ENCODE measurements at regions not wholly inside any gene's neighbourhood (a gene's known extent, or its start where the extent isn't known, plus 50 kb on each side); places are given as distances from the start of the nearest gene placed in this dataset.

GRCh38 chr7:41459183-41459582, 243.7 kb downstream of the INHBA start:
- H2AFZ ChIP-seq (ENCODE audit: low read length) = no peak overlapping the region
- H3K4me2 ChIP-seq (ENCODE audit: insufficient read depth in 1 of 2, low read depth in 2 of 2, low read length in 2 of 2) = no peak overlapping the region
- H3K27me3 ChIP-seq (replicated peaks in 1 of 4; ENCODE audit: control insufficient read depth in 3 of 4, extremely low read depth in 1 of 4, insufficient read depth in 3 of 4, low read length in 3 of 4) = peaks cover 0 to under 1% (median 0%) of the 10 kb centered on the region in 4 experiments; a peak in 1 of 7 replicates
- no peak overlapping the region for H3K14ac ChIP-seq (ENCODE audit: insufficient read length)
- WGBS, 2 experiments (ENCODE audit: extremely low coverage in 1 of 2, insufficient coverage in 1 of 2, insufficient read length in 1 of 2, insufficient replicate concordance in 2 of 2, low coverage in 1 of 2, low lambda C conversion rate in 2 of 2, missing lambda C conversion rate in 1 of 2) = 89% methylated on average over 5 of the region's 5 CpGs; no CpG with 5 or more reads in 1 of the 2 experiments
- H4K20me1 ChIP-seq (replicated peaks in 1 of 2; ENCODE audit: control insufficient read depth in 1 of 2, insufficient read depth in 2 of 2, low read length in 2 of 2) = no peaks in the 10 kb centered on the region
- H3K9ac ChIP-seq (replicated peaks in 1 of 4; ENCODE audit: extremely low read depth in 1 of 4, low read depth in 3 of 4, low read length in 3 of 4) = no peak overlapping the region
- no peak overlapping the region for H2BK20ac ChIP-seq (ENCODE audit: low read length)
- H2BK12ac ChIP-seq (ENCODE audit: low read depth, low read length) = no peak overlapping the region
- H3K79me1 ChIP-seq (ENCODE audit: low read depth, low read length) = no peaks in the 10 kb centered on the region
- ChIA-PET CTCF (ENCODE audit: partially characterized antibody) (no interaction called here), POLR2A (ENCODE audit: partially characterized antibody) (no interaction called here)
- H3K4me1 ChIP-seq (replicated peaks in 1 of 4; ENCODE audit: control insufficient read depth in 3 of 4, insufficient read depth in 4 of 4, low read length in 3 of 4) = no peaks in the 10 kb centered on the region
- no peak overlapping the region for H3K18ac ChIP-seq (ENCODE audit: extremely low read depth, low read length)
- no peak overlapping the region for H3K4ac ChIP-seq (replicated peaks; ENCODE audit: insufficient read length, low read depth, low read length)
- no peak overlapping the region for H4K5ac ChIP-seq (ENCODE audit: insufficient read length, low read depth, low read length)
- no peak overlapping the region for H2BK120ac ChIP-seq (replicated peaks; ENCODE audit: low read depth, low read length)
- DNase-seq (ENCODE audit: low read depth in 1 of 2, low spot score in 2 of 2) (no peak), FAIRE-seq (no peak)
- H3K9me3 ChIP-seq (ENCODE audit: insufficient read depth in 2 of 2, low read depth in 1 of 2, low read length in 1 of 2) = peaks cover 0 to 3% of the 10 kb centered on the region in 2 experiments; a peak in 1 of 4 replicates
- H3K23ac ChIP-seq (ENCODE audit: insufficient read length) = no peak overlapping the region
- no peak overlapping the region for H3K27ac ChIP-seq (ENCODE audit: low read depth, low read length)
- no peaks in the 10 kb centered on the region for H3K23me2 ChIP-seq (ENCODE audit: low read depth, low read length)
- no peak overlapping the region for H2AK5ac ChIP-seq (ENCODE audit: low read depth, low read length)
- no peak overlapping the region for H4K8ac ChIP-seq (ENCODE audit: extremely low read depth, insufficient read depth, low read length)
- no peaks in the 10 kb centered on the region for H3K79me2 ChIP-seq (ENCODE audit: control insufficient read depth in 1 of 2, insufficient read depth in 2 of 2, low read length in 2 of 2)
- H3K4me3 ChIP-seq (ENCODE audit: extremely low read depth in 1 of 4, insufficient read depth in 2 of 4, low read depth in 3 of 4, low read length in 4 of 4) = no peak overlapping the region
- H3K56ac ChIP-seq (replicated peaks; ENCODE audit: insufficient read length, low read depth, low read length) = no peak overlapping the region
- no peak overlapping the region for H4K91ac ChIP-seq (replicated peaks; ENCODE audit: insufficient read length, low read length)
- no peaks in the 10 kb centered on the region for H3K36me3 ChIP-seq (ENCODE audit: control insufficient read depth in 2 of 4, insufficient read depth in 4 of 4, low read length in 3 of 4)
- no peak overlapping the region for H2BK5ac ChIP-seq (ENCODE audit: low read depth, low read length)
- H2BK15ac ChIP-seq (ENCODE audit: low read length) = no peak overlapping the region
- no peak for TF ChIP-seq POLR2AphosphoS5 (IDR thresholded peaks at IDR 0.05; ENCODE audit: low read depth, low read length)
- TF ChIP-seq MAFK (IDR thresholded peaks at IDR 0.05; ENCODE audit: low read depth, low read length) = no peak
- no peak for TF ChIP-seq RFX5 (IDR thresholded peaks at IDR 0.05; ENCODE audit: borderline replicate concordance, low read depth, low read length)
- no peak for TF ChIP-seq SIN3A (conservative IDR thresholded peaks at IDR 0.05 in 1 of 2, IDR thresholded peaks at IDR 0.05 in 1 of 2; ENCODE audit: low read depth in 1 of 2, low read length in 2 of 2)
- no peak for TF ChIP-seq USF2 (IDR thresholded peaks at IDR 0.05; ENCODE audit: low read length)
- no peak for TF ChIP-seq HDAC6 (IDR thresholded peaks at IDR 0.05; ENCODE audit: low read depth, low read length)
- TF ChIP-seq EZH2 (IDR thresholded peaks at IDR 0.05; ENCODE audit: low read depth, low read length, severe bottlenecking) = no peak
- TF ChIP-seq CBX5 (IDR thresholded peaks at IDR 0.05; ENCODE audit: low read depth, low read length) = no peak
- TF ChIP-seq SP2 (IDR thresholded peaks at IDR 0.05; ENCODE audit: low read length) = no peak
- TF ChIP-seq SRF (IDR thresholded peaks at IDR 0.05; ENCODE audit: low read depth, low read length) = no peak
